Epithelial cell of proximal tubule (primary cell): ENCODE measurements at regions not wholly inside any gene's neighbourhood (a gene's known extent, or its start where the extent isn't known, plus 50 kb on each side); places are given as distances from the start of the nearest gene placed in this dataset.

ENCODE experiments used
- DNase-seq: peaks from one replicate; pipeline ENCODE4 v3.0.0-alpha.2; 2011; ENCODE audit warnings: low read depth
- H3K4me3 ChIP-seq: 2 replicates; pipeline ENCODE4 v1.5.1; 2011; ENCODE audit warnings: low read depth, mild to moderate bottlenecking, low read length
- TF ChIP-seq, protein P1 (sequence below): conservative IDR thresholded peaks from 2 replicates; pipeline ENCODE4 v1.5.1; 2012; ENCODE audit warnings: low read depth, mild to moderate bottlenecking, low read length

DNA sequence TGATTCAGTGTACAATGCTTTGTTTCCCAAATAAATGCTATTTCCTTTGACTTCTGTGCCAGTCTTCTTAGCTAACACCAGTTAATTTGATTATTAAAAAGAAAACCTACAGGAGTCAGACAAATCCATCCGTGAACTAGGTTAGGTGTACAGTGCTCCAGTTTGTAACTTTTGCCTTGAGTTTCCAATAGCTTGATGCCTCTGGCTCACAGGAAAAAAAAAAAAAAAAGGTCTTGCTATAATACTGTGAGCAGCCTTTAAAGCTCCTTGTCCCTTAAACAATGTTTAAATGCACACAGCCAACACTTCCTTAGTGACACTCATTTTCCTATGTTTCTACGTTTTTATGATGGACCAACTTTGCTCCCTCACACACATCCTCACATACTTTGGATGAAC, 71.8 kb upstream of the TMX1 start:
- TF ChIP-seq, protein P1, sequence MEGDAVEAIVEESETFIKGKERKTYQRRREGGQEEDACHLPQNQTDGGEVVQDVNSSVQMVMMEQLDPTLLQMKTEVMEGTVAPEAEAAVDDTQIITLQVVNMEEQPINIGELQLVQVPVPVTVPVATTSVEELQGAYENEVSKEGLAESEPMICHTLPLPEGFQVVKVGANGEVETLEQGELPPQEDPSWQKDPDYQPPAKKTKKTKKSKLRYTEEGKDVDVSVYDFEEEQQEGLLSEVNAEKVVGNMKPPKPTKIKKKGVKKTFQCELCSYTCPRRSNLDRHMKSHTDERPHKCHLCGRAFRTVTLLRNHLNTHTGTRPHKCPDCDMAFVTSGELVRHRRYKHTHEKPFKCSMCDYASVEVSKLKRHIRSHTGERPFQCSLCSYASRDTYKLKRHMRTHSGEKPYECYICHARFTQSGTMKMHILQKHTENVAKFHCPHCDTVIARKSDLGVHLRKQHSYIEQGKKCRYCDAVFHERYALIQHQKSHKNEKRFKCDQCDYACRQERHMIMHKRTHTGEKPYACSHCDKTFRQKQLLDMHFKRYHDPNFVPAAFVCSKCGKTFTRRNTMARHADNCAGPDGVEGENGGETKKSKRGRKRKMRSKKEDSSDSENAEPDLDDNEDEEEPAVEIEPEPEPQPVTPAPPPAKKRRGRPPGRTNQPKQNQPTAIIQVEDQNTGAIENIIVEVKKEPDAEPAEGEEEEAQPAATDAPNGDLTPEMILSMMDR: no peak
- DNase-seq: no peak
- H3K4me3 ChIP-seq: no peak overlapping the region

DNA sequence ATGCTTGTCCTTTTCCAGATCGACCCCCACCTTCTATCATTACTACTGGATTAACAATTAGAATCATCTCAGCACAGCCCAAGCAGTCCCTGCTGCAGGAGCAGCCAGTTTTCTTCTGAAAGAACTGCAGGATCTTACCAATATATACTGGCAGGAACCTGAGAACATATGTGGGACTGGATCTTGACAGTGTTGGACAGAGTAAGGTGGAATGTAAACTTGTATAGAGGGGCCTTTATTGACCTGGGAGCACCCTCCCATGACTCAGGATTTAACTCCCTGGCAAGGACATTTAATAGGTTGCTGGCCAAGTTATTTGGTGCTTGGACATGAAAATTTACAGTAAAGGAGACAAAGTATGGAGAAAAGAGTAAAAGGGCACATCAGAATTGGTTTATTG, 66.2 kb upstream of the TMX1 start:
- H3K4me3 ChIP-seq: no peak overlapping the region
- TF ChIP-seq, protein P1: no peak
- no peak for DNase-seq

DNA sequence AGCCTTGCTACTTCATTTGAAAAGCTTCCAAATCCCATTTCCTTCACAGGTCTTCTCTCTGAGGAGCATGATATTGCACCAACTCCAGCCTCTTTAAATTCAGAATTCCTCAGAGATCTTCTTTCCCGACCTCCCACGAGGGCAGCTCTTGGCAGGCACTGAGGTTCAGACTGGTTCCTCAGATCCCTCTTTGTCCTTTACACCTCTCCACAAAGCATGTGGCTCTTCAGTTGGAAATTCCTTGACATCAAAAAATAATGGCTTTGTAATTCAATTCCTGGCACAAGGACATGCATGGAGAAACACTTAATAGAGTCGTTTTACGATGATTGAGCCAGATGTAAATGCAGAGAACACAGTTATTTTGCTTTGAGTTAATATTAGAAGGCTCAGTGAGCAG, 63.2 kb upstream of the TMX1 start:
- TF ChIP-seq, protein P1: no peak
- DNase-seq: peak; percentile 35
- H3K4me3 ChIP-seq: no peak overlapping the region

DNA sequence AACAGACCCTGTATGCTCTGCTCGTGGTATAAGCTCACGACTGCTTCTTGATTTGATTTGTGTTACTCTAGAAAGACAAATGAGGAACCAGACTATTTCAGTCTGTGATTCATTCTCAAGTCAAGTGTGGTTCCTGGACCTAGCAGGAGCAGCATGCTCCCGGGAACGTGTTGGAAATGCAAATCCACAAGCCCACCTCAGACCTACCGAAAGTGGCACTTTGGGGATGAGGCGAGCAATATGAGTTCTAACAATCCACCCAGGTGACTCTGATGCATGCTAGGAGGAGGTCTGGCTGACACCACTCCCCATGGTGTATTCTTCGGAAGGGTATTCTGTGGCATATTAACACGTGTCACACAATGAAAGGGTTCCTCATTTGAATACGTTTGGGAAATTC, 59.5 kb upstream of the TMX1 start:
- no peak overlapping the region for H3K4me3 ChIP-seq
- DNase-seq: no peak
- TF ChIP-seq, protein P1: no peak

DNA sequence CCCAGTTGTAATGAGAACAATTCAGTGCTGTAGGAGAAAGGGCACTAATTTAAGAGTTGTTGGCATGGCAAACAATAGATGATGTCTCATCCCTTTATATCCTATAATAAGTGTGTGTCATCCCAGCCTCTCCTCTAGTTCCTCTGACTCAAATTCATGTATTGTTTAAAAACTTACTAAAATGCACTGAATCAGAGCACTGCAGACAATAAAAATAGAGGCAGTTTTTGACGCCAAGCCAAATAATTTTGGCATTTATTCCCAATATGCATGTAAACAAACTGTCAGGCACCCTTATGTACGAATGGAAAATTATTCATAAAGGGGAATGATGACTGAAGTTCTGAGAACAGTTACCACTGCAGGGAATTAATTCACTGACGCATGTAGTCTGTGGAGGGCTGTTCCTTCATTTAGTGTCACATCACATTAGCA, 57.9 kb upstream of the TMX1 start:
- H3K4me3 ChIP-seq: no peak overlapping the region
- no peak for DNase-seq
- TF ChIP-seq, protein P1: no peak

DNA sequence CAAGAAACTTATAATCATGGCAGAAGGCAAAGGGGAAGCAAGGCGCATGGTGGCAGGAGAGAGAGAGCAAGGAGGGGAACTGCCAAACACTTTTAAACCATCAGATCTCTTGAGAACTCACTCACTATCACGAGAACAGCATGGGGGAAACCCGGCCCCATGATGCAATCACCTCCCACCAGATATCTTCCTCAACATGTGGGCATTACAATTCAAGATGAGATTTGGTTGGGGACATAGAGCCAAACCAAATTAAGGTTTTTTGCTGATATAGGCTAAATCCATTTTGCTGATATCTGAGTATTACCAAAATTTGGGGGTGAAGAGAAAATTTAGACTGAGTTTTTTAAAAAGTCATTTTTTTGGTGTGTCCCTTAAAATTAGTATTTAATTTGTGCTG, 54.9 kb upstream of the TMX1 start:
- H3K4me3 ChIP-seq: no peak overlapping the region
- no peak for DNase-seq
- TF ChIP-seq, protein P1: no peak

DNA sequence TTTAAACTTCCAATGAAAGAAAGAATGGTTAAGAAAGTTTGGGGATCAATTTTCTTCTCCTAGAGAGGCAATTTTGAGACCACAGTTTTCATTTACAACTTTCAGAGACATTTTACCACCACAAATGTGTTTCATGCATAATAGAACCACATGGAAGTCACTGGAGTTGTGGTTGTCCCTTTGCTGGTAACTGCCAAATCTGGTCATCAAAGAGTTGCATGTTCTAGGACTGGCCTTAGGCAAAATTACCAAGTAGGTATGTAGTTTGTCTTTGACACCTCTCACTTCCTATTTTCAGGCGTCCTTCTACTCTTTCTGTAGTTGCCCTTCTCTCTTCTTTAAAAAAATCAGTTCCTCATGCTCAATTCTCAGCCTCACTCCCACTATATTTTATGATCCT, 54.3 kb upstream of the TMX1 start:
- no peak overlapping the region for H3K4me3 ChIP-seq
- TF ChIP-seq, protein P1: no peak
- no peak for DNase-seq
